Gastroesophageal sphincter (tissue), 3 donors: ENCODE measurements at regions not wholly inside any gene's neighbourhood (a gene's known extent, or its start where the extent isn't known, plus 50 kb on each side); places are given as distances from the start of the nearest gene placed in this dataset.

Experiments used
- CTCF ChIP-seq, 4 experiments: fragments of 200-600 bp in 2 of 4; fragments of 450-650 bp in 2 of 4; sonication (generic) in 1 of 4; IDR thresholded peaks; one replicate each; pipeline ENCODE4 v1.5.1; 2017 to 2019; ENCODE audit warnings: antibody characterized with exemption in 4 of 4, mild to moderate bottlenecking in 2 of 4, moderate library complexity in 2 of 4
- POLR2A ChIP-seq, 2 donors: fragments of 450-650 bp; IDR thresholded peaks; one replicate each; pipeline ENCODE4 v1.6.1; 2017; ENCODE audit warnings: antibody characterized with exemption in 2 of 2, mild to moderate bottlenecking in 2 of 2, moderate library complexity in 1 of 2
- POLR2AphosphoS5 ChIP-seq: sonication (generic); formaldehyde crosslinking; IDR thresholded peaks from one replicate; pipeline ENCODE4 v1.6.1; 2017; ENCODE audit warnings: antibody characterized with exemption

- TF ChIP-seq CTCF (IDR thresholded peaks at IDR 0.05) (no peak), POLR2A (IDR thresholded peaks at IDR 0.05) (no peak), POLR2AphosphoS5 (no peak)
Measured at GRCh38 chr4:30916337-30917274, 196.4 kb downstream of the PCDH7 start.
